Neural progenitor cell (in vitro differentiated cells): ENCODE measurements at regions not wholly inside any gene's neighbourhood (a gene's known extent, or its start where the extent isn't known, plus 50 kb on each side); places are given as distances from the start of the nearest gene placed in this dataset.

ENCODE experiments used
- EZH2 ChIP-seq: fragments of 200-600 bp; sonication (generic); IDR thresholded peaks from 2 replicates; pipeline ENCODE4 v1.6.1; 2017; ENCODE audit warnings: antibody characterized with exemption, mild to moderate bottlenecking, moderate library complexity
- TF ChIP-seq, protein P1 (sequence below): fragments of 200-600 bp; sonication (generic); IDR thresholded peaks from 2 replicates; pipeline ENCODE4 v1.5.1; 2017; ENCODE audit warnings: antibody characterized with exemption, mild to moderate bottlenecking

- TF ChIP-seq, protein P1, sequence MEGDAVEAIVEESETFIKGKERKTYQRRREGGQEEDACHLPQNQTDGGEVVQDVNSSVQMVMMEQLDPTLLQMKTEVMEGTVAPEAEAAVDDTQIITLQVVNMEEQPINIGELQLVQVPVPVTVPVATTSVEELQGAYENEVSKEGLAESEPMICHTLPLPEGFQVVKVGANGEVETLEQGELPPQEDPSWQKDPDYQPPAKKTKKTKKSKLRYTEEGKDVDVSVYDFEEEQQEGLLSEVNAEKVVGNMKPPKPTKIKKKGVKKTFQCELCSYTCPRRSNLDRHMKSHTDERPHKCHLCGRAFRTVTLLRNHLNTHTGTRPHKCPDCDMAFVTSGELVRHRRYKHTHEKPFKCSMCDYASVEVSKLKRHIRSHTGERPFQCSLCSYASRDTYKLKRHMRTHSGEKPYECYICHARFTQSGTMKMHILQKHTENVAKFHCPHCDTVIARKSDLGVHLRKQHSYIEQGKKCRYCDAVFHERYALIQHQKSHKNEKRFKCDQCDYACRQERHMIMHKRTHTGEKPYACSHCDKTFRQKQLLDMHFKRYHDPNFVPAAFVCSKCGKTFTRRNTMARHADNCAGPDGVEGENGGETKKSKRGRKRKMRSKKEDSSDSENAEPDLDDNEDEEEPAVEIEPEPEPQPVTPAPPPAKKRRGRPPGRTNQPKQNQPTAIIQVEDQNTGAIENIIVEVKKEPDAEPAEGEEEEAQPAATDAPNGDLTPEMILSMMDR: no peak
- no peak for TF ChIP-seq EZH2
Observed at GRCh38 chr11:69942333-69942820, 123.2 kb upstream of the FGF3 start.
